ENCODE measurements at regions not wholly inside any gene's neighbourhood (a gene's known extent, or its start where the extent isn't known, plus 50 kb on each side); places are given as distances from the start of the nearest gene placed in this dataset.
"Not testable (repeated sequence)": the region's sequence is repeated elsewhere in the genome, so short reads cannot be mapped to it uniquely, and the experiment has no call there.

DNA sequence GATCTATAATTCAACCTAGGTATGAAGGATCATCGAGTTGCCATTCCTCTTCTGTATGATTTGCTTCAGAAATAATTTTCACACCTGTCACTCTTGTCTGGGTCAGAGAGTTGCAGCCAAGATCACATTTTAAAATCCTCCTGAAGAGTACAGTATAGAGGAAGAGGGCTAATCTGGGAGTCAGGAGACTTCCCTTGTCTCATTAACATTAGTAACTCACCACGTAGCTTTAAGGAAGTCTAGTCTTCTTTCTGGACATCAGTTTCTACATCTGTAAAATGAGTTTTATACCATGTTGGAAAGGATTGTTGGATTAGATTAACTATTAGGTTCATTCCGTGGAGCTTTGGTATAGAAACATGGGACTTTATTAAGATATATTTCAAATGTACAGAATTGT, 109.4 kb downstream of the TDRD15 start:
- DNase-seq (ENCODE audit: low read depth, low spot score) = no peak
- TF ChIP-seq, protein P1, sequence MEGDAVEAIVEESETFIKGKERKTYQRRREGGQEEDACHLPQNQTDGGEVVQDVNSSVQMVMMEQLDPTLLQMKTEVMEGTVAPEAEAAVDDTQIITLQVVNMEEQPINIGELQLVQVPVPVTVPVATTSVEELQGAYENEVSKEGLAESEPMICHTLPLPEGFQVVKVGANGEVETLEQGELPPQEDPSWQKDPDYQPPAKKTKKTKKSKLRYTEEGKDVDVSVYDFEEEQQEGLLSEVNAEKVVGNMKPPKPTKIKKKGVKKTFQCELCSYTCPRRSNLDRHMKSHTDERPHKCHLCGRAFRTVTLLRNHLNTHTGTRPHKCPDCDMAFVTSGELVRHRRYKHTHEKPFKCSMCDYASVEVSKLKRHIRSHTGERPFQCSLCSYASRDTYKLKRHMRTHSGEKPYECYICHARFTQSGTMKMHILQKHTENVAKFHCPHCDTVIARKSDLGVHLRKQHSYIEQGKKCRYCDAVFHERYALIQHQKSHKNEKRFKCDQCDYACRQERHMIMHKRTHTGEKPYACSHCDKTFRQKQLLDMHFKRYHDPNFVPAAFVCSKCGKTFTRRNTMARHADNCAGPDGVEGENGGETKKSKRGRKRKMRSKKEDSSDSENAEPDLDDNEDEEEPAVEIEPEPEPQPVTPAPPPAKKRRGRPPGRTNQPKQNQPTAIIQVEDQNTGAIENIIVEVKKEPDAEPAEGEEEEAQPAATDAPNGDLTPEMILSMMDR (IDR thresholded peaks at IDR 0.05; ENCODE audit: insufficient read depth, low read length, missing control alignments) = no peak
- CTCF ChIA-PET = no interaction called here
- H3K4me3 ChIP-seq (ENCODE audit: low read depth, low read length) = no peak overlapping the region
- POLR2A ChIA-PET = no interaction called here

DNA sequence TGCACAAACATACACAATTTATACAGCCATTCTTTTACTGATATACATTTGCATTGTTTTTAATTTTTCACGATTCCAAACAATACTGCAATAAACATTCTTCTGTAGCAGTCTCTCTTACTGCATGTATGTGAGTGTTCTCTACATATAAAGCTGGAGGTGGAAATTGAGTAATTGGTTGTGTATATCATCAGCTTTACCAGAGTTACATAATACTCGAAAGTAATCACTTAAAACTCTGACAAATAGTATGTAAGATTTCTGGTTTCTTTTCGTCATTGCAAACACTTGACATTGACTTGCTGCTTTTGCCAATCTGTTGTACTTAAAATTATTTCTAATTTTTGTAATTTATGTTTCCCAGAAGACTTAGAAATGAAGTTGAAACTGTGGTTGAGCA, 110.2 kb downstream of the TDRD15 start:
- TF ChIP-seq, protein P1 (IDR thresholded peaks at IDR 0.05; ENCODE audit: insufficient read depth, low read length, missing control alignments) = no peak
- CTCF ChIA-PET = no interaction called here
- no peak for DNase-seq (ENCODE audit: low read depth, low spot score)
- H3K4me3 ChIP-seq (ENCODE audit: low read depth, low read length) = no peak overlapping the region
- POLR2A ChIA-PET = no interaction called here

DNA sequence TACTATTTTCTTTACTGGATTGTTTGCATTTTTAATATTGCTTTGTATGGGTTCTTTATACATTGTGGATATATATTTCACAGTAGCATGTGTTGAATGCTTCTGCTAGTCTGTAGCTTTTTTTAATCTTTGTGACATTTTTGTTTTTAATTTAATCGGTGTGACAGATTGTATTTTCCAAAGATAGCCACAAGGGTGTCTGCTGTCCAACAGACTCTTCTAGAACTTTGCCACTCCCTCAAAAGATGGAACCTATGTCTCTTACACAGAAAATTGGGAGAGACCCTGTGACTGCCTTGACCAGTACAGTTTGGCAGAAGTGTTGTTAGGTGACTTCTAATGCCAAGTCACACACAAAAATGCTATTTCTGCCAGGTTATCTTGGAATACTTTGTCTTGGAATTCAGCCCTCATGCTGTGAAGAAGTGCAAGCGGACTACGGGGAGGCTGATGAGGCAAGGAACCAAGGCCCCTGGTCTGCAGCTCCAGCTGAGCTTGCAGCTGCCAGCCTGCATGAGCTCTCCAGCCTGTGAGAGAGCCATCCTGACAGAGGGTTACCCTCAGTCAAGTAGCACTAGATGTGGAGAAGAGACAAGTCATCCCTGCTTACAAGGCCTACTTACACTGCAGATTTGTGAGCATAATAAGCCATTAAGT, 110.8 kb downstream of the TDRD15 start:
- POLR2A ChIA-PET = no interaction called here
- H3K4me3 ChIP-seq (ENCODE audit: low read depth, low read length) = no peak overlapping the region
- DNase-seq (ENCODE audit: low read depth, low spot score) = no peak
- CTCF ChIA-PET = no interaction called here
- TF ChIP-seq, protein P1 (IDR thresholded peaks at IDR 0.05; ENCODE audit: insufficient read depth, low read length, missing control alignments) = no peak

DNA sequence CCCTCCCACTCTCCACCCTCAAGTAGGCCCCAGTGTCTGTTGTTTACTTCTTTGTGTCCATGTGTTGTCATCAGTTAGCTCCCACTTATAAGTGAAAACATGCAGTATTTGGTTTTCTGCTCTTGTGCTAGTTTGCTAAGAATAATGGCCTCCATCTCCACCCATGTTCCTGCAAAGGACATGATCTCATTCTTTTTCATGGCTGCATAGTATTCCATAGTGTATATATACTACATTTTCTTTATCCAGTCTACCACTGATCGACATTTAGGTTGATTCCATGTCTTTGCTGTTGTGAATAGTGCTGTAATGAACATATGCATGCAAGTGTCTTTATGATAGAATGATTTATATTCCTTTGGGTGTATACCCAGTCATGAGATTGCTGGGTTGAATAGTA, 116.0 kb downstream of the TDRD15 start:
- H3K4me3 ChIP-seq (ENCODE audit: low read depth, low read length); POLR2A ChIA-PET; CTCF ChIA-PET; DNase-seq (ENCODE audit: low read depth, low spot score): not testable (repeated sequence)

DNA sequence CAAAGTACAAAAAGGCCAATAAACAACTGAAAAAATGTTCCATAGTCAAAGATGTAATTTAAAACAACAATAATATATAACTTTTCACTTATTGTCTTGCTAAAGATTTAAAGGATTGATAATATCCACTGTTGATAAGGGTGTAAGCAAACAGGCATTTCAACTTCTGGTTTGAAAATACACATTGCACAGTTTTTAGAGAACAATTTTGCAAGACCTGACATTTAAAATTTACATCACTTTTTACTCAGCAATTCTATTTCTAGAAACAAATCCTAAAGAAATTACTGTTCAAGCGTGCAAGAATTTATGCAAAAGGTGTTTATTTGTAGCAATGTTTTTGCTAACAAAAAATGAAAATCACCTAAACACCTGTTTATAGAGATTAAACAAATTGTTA, 120.4 kb downstream of the TDRD15 start:
- no peak overlapping the region for H3K4me3 ChIP-seq (ENCODE audit: low read depth, low read length)
- POLR2A ChIA-PET = no interaction called here
- CTCF ChIA-PET = no interaction called here
- TF ChIP-seq, protein P1 (IDR thresholded peaks at IDR 0.05; ENCODE audit: insufficient read depth, low read length, missing control alignments) = no peak
- DNase-seq (ENCODE audit: low read depth, low spot score) = no peak

DNA sequence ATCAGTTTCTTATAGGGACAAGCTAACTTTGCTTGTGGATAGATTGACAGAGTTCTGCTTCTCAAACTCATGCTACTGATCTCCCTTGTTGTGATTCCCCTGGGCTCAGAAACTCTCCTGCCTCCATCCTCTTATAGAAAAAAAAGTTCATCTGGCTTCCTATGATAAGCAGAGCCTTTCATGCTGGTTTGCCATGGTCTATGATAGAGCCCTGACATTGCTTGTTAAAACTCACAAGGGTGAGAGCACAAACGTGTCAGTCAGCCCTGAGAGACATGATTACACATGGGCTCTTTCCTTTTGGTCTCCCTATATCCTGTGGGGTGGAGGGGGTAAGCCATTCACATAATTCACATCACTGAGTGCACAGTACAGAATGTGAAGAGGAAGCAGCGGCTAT, 121.8 kb downstream of the TDRD15 start:
- CTCF ChIA-PET = no interaction called here
- TF ChIP-seq, protein P1 (IDR thresholded peaks at IDR 0.05; ENCODE audit: insufficient read depth, low read length, missing control alignments) = no peak
- DNase-seq (ENCODE audit: low read depth, low spot score) = no peak
- POLR2A ChIA-PET = no interaction called here
- no peak overlapping the region for H3K4me3 ChIP-seq (ENCODE audit: low read depth, low read length)

DNA sequence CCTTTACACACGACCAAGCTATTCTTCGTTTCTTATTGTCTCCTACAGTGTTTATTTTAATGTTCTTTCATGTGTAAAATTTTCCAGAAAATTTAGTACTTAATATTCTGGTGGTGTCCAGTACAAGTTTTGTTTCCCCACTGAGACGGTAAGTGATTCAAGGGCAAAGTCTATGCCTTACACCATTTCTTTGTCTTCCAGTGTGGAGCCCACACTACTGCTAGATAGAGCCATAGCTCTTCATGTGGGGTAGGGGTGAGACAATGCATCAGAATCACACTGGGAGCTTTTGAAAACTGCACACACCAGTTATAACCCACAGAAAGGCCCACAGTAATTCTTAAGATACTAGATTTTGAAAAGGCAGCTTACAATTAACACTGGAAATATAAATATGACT, 125.6 kb downstream of the TDRD15 start:
- ChIA-PET POLR2A (no interaction called here), CTCF (no interaction called here)
- no peak for DNase-seq (ENCODE audit: low read depth, low spot score)

More for the DNA sequence above, 125.6 kb downstream of the TDRD15 start:
- TF ChIP-seq, protein P1 (IDR thresholded peaks at IDR 0.05; ENCODE audit: insufficient read depth, low read length, missing control alignments) = no peak
- H3K4me3 ChIP-seq (ENCODE audit: low read depth, low read length) = no peak overlapping the region

Measured in AG04449 (cell line).